H9 (cell line): ENCODE measurements at regions not wholly inside any gene's neighbourhood (a gene's known extent, or its start where the extent isn't known, plus 50 kb on each side); places are given as distances from the start of the nearest gene placed in this dataset.

Source experiments
- DNase-seq: peaks from one replicate; pipeline ENCODE4 v3.0.0-alpha.2; 2017
- H2AFZ ChIP-seq: one replicate; pipeline ENCODE4 v1.6.1; 2013; ENCODE audit warnings: mild to moderate bottlenecking, low read length, control low read depth, moderate library complexity
- H2AK5ac ChIP-seq: 2 replicates; pipeline ENCODE4 v1.6.1; 2013; ENCODE audit warnings: low read length, control low read depth, mixed read lengths; ENCODE audit not compliant: insufficient read length
- H2BK120ac ChIP-seq: one replicate; pipeline ENCODE4 v1.6.1; 2013; ENCODE audit warnings: low read depth, mild to moderate bottlenecking, low read length, control low read depth, inconsistent platforms; ENCODE audit not compliant: poor library complexity, severe bottlenecking
- H2BK12ac ChIP-seq: 2 replicates; pipeline ENCODE4 v1.6.1; 2013; ENCODE audit warnings: low read length, control low read depth, mixed read lengths, low read depth; ENCODE audit not compliant: insufficient read length
- H2BK15ac ChIP-seq: 2 replicates; pipeline ENCODE4 v1.6.1; 2013; ENCODE audit warnings: low read depth, low read length, control low read depth
- H2BK20ac ChIP-seq: one replicate; pipeline ENCODE4 v1.6.1; 2013; ENCODE audit warnings: low read depth, mild to moderate bottlenecking, low read length, control low read depth, inconsistent platforms; ENCODE audit not compliant: poor library complexity, severe bottlenecking
- H2BK5ac ChIP-seq: 2 replicates; pipeline ENCODE4 v1.6.1; 2013; ENCODE audit warnings: low read length, control low read depth, mixed read lengths; ENCODE audit not compliant: insufficient read length
- H3K14ac ChIP-seq: 2 replicates; pipeline ENCODE4 v1.6.1; 2013; ENCODE audit warnings: low read length, control low read depth; ENCODE audit not compliant: insufficient read depth
- H3K18ac ChIP-seq: 2 replicates; pipeline ENCODE4 v1.6.1; 2013; ENCODE audit warnings: low read depth, mild to moderate bottlenecking, mixed read lengths, low read length, control low read depth; ENCODE audit not compliant: insufficient read length
- H3K23ac ChIP-seq: 2 replicates; pipeline ENCODE4 v1.6.1; 2013; ENCODE audit warnings: low read length, control low read depth, mixed read lengths, low read depth; ENCODE audit not compliant: insufficient read length
- H3K23me2 ChIP-seq: 2 replicates; pipeline ENCODE4 v1.6.1; 2013; ENCODE audit warnings: low read depth, mild to moderate bottlenecking, mixed read lengths, low read length, control low read depth; ENCODE audit not compliant: insufficient read length, poor library complexity, severe bottlenecking
- H3K27ac ChIP-seq: 2 replicates; pipeline ENCODE4 v1.5.1; 2013; ENCODE audit warnings: low read length, control low read depth, mixed read lengths, low read depth; ENCODE audit not compliant: insufficient read length
- H3K27me3 ChIP-seq: 2 replicates; pipeline ENCODE4 v1.6.1; 2013; ENCODE audit warnings: low read length, control low read depth, inconsistent platforms; ENCODE audit not compliant: insufficient read depth
- H3K4ac ChIP-seq: 2 replicates; pipeline ENCODE4 v1.6.1; 2013; ENCODE audit warnings: low read depth, mild to moderate bottlenecking, control low read depth, inconsistent platforms, low read length, moderate library complexity
- H3K4me1 ChIP-seq: 2 replicates; pipeline ENCODE4 v1.6.1; 2013; ENCODE audit warnings: low read length, control low read depth, inconsistent platforms; ENCODE audit not compliant: insufficient read depth
- H3K4me2 ChIP-seq: 2 replicates; pipeline ENCODE4 v1.6.1; 2013; ENCODE audit warnings: low read length, control low read depth, mixed read lengths; ENCODE audit not compliant: insufficient read length, insufficient read depth
- H3K56ac ChIP-seq: 2 replicates; pipeline ENCODE4 v1.6.1; 2013; ENCODE audit warnings: low read depth, mild to moderate bottlenecking, mixed read lengths, low read length, control low read depth; ENCODE audit not compliant: insufficient read length
- H3K79me1 ChIP-seq: 2 replicates; pipeline ENCODE4 v1.6.1; 2013; ENCODE audit warnings: low read depth, mild to moderate bottlenecking, moderate library complexity, low read length, control low read depth, inconsistent platforms; ENCODE audit not compliant: insufficient read depth, poor library complexity, severe bottlenecking
- H3K79me2 ChIP-seq: 2 replicates; pipeline ENCODE4 v1.6.1; 2013; ENCODE audit warnings: low read length, control low read depth, inconsistent platforms; ENCODE audit not compliant: insufficient read depth
- H3K9ac ChIP-seq: 2 replicates; pipeline ENCODE4 v1.6.1; 2013; ENCODE audit warnings: low read length, control low read depth, mixed read lengths; ENCODE audit not compliant: insufficient read length; ENCODE audit errors: extremely low read depth
- H3K9me3 ChIP-seq: one replicate; pipeline ENCODE4 v1.6.1; 2013; ENCODE audit warnings: low read depth, low read length, inconsistent platforms; ENCODE audit not compliant: control insufficient read depth
- H3T11ph ChIP-seq: one replicate; pipeline ENCODE4 v1.6.1; 2013; ENCODE audit warnings: mild to moderate bottlenecking, low read length, control low read depth, inconsistent platforms
- H4K20me1 ChIP-seq: one replicate; pipeline ENCODE4 v1.6.1; 2013; ENCODE audit not compliant: control insufficient read depth, insufficient read length, insufficient read depth
- H4K5ac ChIP-seq: 2 replicates; pipeline ENCODE4 v1.6.1; 2013; ENCODE audit warnings: low read depth, mild to moderate bottlenecking, mixed read lengths, low read length, control low read depth; ENCODE audit not compliant: insufficient read length
- H4K8ac ChIP-seq: replicated peaks from 2 replicates; pipeline ENCODE4 v1.6.1; 2013; ENCODE audit warnings: low read length, control low read depth, mixed read lengths, low read depth; ENCODE audit not compliant: insufficient read length
- H4K91ac ChIP-seq: 2 replicates; pipeline ENCODE4 v1.6.1; 2013; ENCODE audit warnings: low read depth, mild to moderate bottlenecking, moderate library complexity, mixed read lengths, low read length, control low read depth; ENCODE audit not compliant: insufficient read length
- H3K27ac Mint-ChIP-seq, 3 experiments: 2 replicates in 2 of 3; 3 replicates in 1 of 3; pipeline ENCODE4 v1.8.0; 2020 to 2021; ENCODE audit warnings: mixed read lengths in 3 of 3, mild to moderate bottlenecking in 1 of 3, moderate library complexity in 1 of 3
- H3K27me3 Mint-ChIP-seq: 2 replicates; pipeline ENCODE4 v1.8.0; 2021; ENCODE audit warnings: low read depth, mild to moderate bottlenecking, moderate library complexity, mixed read lengths
- H3K36me3 Mint-ChIP-seq, 3 experiments: 2 replicates in 2 of 3; 3 replicates in 1 of 3; pipeline ENCODE4 v1.8.0; 2020 to 2021; ENCODE audit warnings: low read depth in 3 of 3, mixed read lengths in 3 of 3; ENCODE audit not compliant: insufficient read depth in 1 of 3
- H3K4me1 Mint-ChIP-seq, 2 experiments: 2 replicates each; pipeline ENCODE4 v1.8.0; 2020; ENCODE audit warnings: mixed read lengths in 2 of 2
- H3K4me3 Mint-ChIP-seq, 2 experiments: 2 replicates in 1 of 2; 3 replicates in 1 of 2; pipeline ENCODE4 v1.8.0; 2020 to 2021; ENCODE audit warnings: mild to moderate bottlenecking in 2 of 2, mixed read lengths in 2 of 2, moderate library complexity in 1 of 2
- H3K9me3 Mint-ChIP-seq, 2 experiments: 2 replicates in 1 of 2; 3 replicates in 1 of 2; pipeline ENCODE4 v1.8.0; 2020; ENCODE audit warnings: mild to moderate bottlenecking in 2 of 2, mixed read lengths in 2 of 2, moderate library complexity in 1 of 2
- CTCF ChIP-seq: fragments of 200-600 bp; sonication (generic); conservative IDR thresholded peaks from 3 replicates; pipeline ENCODE4 v1.8.0; 2021; ENCODE audit warnings: antibody characterized with exemption, mild to moderate bottlenecking
- WGBS: extraction: QIAGEN DNeasy Blood & Tissue Kit; methylation state at CpG from one replicate; pipeline ENCODE4 v1.1.7; 2013; ENCODE audit warnings: missing lambda C conversion rate, low lambda C conversion rate, mixed read lengths; ENCODE audit not compliant: insufficient read length; ENCODE audit errors: extremely low coverage; 5-methylcytosine and 5-hydroxymethylcytosine counted together

GRCh38 chr16:17559394-17559793, 88.6 kb upstream of the XYLT1 start:
- peaks cover 1% of the 10 kb centered on the region; the same call in 1 of the 2 replicates for H3K27me3 Mint-ChIP-seq
- no peaks in the 10 kb centered on the region for H3K23me2 ChIP-seq
- H3K4me1 ChIP-seq, result no peaks in the 10 kb centered on the region
- H4K8ac ChIP-seq, result no peak overlapping the region
- H3K27me3 ChIP-seq, result no peaks in the 10 kb centered on the region
- no peak overlapping the region for H4K5ac ChIP-seq
- H3K36me3 Mint-ChIP-seq, result no peaks in the 10 kb centered on the region
- H2BK12ac ChIP-seq, result no peak overlapping the region
- H2AK5ac ChIP-seq, result no peak overlapping the region
- H2BK20ac ChIP-seq, result no peak overlapping the region
- H3K79me1 ChIP-seq, result no peaks in the 10 kb centered on the region
- no peak overlapping the region for H3K18ac ChIP-seq
- H2BK5ac ChIP-seq, result no peak overlapping the region
- H2BK120ac ChIP-seq, result no peak overlapping the region
- H3K79me2 ChIP-seq, result no peaks in the 10 kb centered on the region
- H3T11ph ChIP-seq, result no peak overlapping the region
- H3K9me3 ChIP-seq, result no peaks in the 10 kb centered on the region
- DNase-seq, result no peak
- no peak for TF ChIP-seq CTCF
- no peak overlapping the region for H3K14ac ChIP-seq
- H3K4me1 Mint-ChIP-seq, result no peaks in the 10 kb centered on the region; a peak in 2 of 4 replicates
- no peak overlapping the region for H2BK15ac ChIP-seq
- WGBS, result no CpG with 5 or more reads among the region's 6 CpGs
- H3K9ac ChIP-seq, result no peak overlapping the region
- no peak overlapping the region for H3K56ac ChIP-seq
- H3K4ac ChIP-seq, result no peak overlapping the region
- H3K4me3 Mint-ChIP-seq, result no peak overlapping the region
- no peak overlapping the region for H3K27ac Mint-ChIP-seq
- H2AFZ ChIP-seq, result no peak overlapping the region
- H4K91ac ChIP-seq, result no peak overlapping the region
- H3K23ac ChIP-seq, result no peak overlapping the region
- no peaks in the 10 kb centered on the region; a peak in 2 of 5 replicates for H3K9me3 Mint-ChIP-seq
- H3K4me2 ChIP-seq, result no peak overlapping the region
- no peaks in the 10 kb centered on the region for H4K20me1 ChIP-seq
- H3K27ac ChIP-seq, result no peak overlapping the region
